ENCODE measurements at regions not wholly inside any gene's neighbourhood (a gene's known extent, or its start where the extent isn't known, plus 50 kb on each side); places are given as distances from the start of the nearest gene placed in this dataset.

- TF ChIP-seq POLR2AphosphoS5 (IDR thresholded peaks at IDR 0.05; ENCODE audit: low read depth, low read length) (no peak), TCF7L2 (IDR thresholded peaks at IDR 0.05; ENCODE audit: low read depth, low read length) (no peak)
Observed at GRCh38 chr3:80036176-80036575, 268.4 kb upstream of the ROBO1 start.

GRCh38 chr3:80035021-80035420 lies 267.2 kb upstream of the ROBO1 start:
- in situ Hi-C loops (cut with HindIII; ENCODE audit: low pct_unique_long_range_greater_than_20kb, low sequenced_read_pairs) (no loop called here), intact Hi-C loops (cut with micrococcal nuclease; ENCODE audit: unreplicated experiment) (no loop called here)
- ATAC-seq: no peak
- ChIA-PET POLR2A (no interaction called here), CTCF (no interaction called here)
- Histone ChIP-seq H3K27ac (ENCODE audit: low read length) (no peak overlapping the region), H3K27me3 (ENCODE audit: control insufficient read depth, insufficient read depth, low read length) (no peaks in the 10 kb centered on the region), H3K4me3 (ENCODE audit: low read depth in 2 of 2, low read length in 2 of 2) (no peak overlapping the region), H3K36me3 (ENCODE audit: control insufficient read depth, insufficient read depth, low read length) (no peaks in the 10 kb centered on the region), H3K9me3 (ENCODE audit: control insufficient read depth, insufficient read depth, low read depth, low read length) (no peaks in the 10 kb centered on the region), H3K4me1 (ENCODE audit: control insufficient read depth, insufficient read depth, low read length) (no peaks in the 10 kb centered on the region)
- BruUV-seq (replicated peaks): no TSS peak
- DNase-seq (ENCODE audit: low read depth, low spot score): no peak
- TF ChIP-seq, protein P1, sequence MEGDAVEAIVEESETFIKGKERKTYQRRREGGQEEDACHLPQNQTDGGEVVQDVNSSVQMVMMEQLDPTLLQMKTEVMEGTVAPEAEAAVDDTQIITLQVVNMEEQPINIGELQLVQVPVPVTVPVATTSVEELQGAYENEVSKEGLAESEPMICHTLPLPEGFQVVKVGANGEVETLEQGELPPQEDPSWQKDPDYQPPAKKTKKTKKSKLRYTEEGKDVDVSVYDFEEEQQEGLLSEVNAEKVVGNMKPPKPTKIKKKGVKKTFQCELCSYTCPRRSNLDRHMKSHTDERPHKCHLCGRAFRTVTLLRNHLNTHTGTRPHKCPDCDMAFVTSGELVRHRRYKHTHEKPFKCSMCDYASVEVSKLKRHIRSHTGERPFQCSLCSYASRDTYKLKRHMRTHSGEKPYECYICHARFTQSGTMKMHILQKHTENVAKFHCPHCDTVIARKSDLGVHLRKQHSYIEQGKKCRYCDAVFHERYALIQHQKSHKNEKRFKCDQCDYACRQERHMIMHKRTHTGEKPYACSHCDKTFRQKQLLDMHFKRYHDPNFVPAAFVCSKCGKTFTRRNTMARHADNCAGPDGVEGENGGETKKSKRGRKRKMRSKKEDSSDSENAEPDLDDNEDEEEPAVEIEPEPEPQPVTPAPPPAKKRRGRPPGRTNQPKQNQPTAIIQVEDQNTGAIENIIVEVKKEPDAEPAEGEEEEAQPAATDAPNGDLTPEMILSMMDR (IDR thresholded peaks at IDR 0.05): no peak
- TF ChIP-seq SIN3A (IDR thresholded peaks at IDR 0.05; ENCODE audit: borderline replicate concordance, insufficient read depth, low read depth, low read length) (no peak), TCF7L2 (IDR thresholded peaks at IDR 0.05; ENCODE audit: low read depth, low read length) (no peak), POLR2AphosphoS5 (IDR thresholded peaks at IDR 0.05; ENCODE audit: low read depth, low read length) (no peak)
- TF ChIP-seq, protein P2, sequence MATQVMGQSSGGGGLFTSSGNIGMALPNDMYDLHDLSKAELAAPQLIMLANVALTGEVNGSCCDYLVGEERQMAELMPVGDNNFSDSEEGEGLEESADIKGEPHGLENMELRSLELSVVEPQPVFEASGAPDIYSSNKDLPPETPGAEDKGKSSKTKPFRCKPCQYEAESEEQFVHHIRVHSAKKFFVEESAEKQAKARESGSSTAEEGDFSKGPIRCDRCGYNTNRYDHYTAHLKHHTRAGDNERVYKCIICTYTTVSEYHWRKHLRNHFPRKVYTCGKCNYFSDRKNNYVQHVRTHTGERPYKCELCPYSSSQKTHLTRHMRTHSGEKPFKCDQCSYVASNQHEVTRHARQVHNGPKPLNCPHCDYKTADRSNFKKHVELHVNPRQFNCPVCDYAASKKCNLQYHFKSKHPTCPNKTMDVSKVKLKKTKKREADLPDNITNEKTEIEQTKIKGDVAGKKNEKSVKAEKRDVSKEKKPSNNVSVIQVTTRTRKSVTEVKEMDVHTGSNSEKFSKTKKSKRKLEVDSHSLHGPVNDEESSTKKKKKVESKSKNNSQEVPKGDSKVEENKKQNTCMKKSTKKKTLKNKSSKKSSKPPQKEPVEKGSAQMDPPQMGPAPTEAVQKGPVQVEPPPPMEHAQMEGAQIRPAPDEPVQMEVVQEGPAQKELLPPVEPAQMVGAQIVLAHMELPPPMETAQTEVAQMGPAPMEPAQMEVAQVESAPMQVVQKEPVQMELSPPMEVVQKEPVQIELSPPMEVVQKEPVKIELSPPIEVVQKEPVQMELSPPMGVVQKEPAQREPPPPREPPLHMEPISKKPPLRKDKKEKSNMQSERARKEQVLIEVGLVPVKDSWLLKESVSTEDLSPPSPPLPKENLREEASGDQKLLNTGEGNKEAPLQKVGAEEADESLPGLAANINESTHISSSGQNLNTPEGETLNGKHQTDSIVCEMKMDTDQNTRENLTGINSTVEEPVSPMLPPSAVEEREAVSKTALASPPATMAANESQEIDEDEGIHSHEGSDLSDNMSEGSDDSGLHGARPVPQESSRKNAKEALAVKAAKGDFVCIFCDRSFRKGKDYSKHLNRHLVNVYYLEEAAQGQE (IDR thresholded peaks at IDR 0.05; ENCODE audit: insufficient read depth in 1 of 2, low read depth in 2 of 2, low read length in 1 of 2): no peak

More at GRCh38 chr3:80036176-80036575, 268.4 kb upstream of the ROBO1 start:
- intact Hi-C loops (cut with micrococcal nuclease; ENCODE audit: unreplicated experiment) (no loop called here), in situ Hi-C loops (cut with HindIII; ENCODE audit: low pct_unique_long_range_greater_than_20kb, low sequenced_read_pairs) (no loop called here)
- no peaks in the 10 kb centered on the region for H3K27me3 ChIP-seq (ENCODE audit: control insufficient read depth, insufficient read depth, low read length)
- ATAC-seq (no peak), DNase-seq (ENCODE audit: low read depth, low spot score) (no peak)
- H3K4me3 ChIP-seq (ENCODE audit: low read depth in 2 of 2, low read length in 2 of 2): no peak overlapping the region
- H3K36me3 ChIP-seq (ENCODE audit: control insufficient read depth, insufficient read depth, low read length): no peaks in the 10 kb centered on the region
- no peaks in the 10 kb centered on the region for H3K9me3 ChIP-seq (ENCODE audit: control insufficient read depth, insufficient read depth, low read depth, low read length)
- ChIA-PET CTCF (no interaction called here), POLR2A (no interaction called here)
- BruUV-seq (replicated peaks): no TSS peak
- H3K4me1 ChIP-seq (ENCODE audit: control insufficient read depth, insufficient read depth, low read length): no peaks in the 10 kb centered on the region
- no peak overlapping the region for H3K27ac ChIP-seq (ENCODE audit: low read length)

DNA sequence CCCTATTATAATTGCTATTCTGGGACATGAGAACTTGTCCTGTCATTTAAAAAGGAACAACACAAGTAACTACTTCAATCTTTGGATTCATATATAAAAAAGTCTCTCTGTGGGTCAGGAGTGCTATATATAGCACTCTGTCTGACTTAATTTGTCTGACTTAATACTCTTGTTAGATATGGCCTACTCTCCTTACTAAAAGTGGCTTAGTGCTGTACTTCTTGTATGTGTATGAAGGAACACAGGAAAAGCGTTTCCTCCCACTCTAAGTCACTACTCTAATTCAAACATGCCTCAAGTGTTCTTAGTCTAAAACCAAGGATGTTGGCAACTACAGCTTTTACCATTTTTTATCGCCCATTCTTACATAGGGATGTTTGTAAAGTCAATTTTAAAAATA lies 255.2 kb upstream of the ROBO1 start:
- no peak for TF ChIP-seq POLR2AphosphoS5 (IDR thresholded peaks at IDR 0.05; ENCODE audit: low read depth, low read length)
- TF ChIP-seq, protein P2 (IDR thresholded peaks at IDR 0.05; ENCODE audit: insufficient read depth in 1 of 2, low read depth in 2 of 2, low read length in 1 of 2): no peak
- no peak for TF ChIP-seq TCF7L2 (IDR thresholded peaks at IDR 0.05; ENCODE audit: low read depth, low read length)
- no peak for ATAC-seq
- intact Hi-C loops (cut with micrococcal nuclease; ENCODE audit: unreplicated experiment): no loop called here

More for the DNA sequence above, 255.2 kb upstream of the ROBO1 start:
- POLR2A ChIA-PET: no interaction called here
- CTCF ChIA-PET: no interaction called here
- no peaks in the 10 kb centered on the region for H3K36me3 ChIP-seq (ENCODE audit: control insufficient read depth, insufficient read depth, low read length)
- no peaks in the 10 kb centered on the region for H3K4me1 ChIP-seq (ENCODE audit: control insufficient read depth, insufficient read depth, low read length)
- no TSS peak for BruUV-seq (replicated peaks)
- no peak overlapping the region for H3K4me3 ChIP-seq (ENCODE audit: low read depth in 2 of 2, low read length in 2 of 2)
- H3K27me3 ChIP-seq (ENCODE audit: control insufficient read depth, insufficient read depth, low read length): no peaks in the 10 kb centered on the region
- DNase-seq (ENCODE audit: low read depth, low spot score): no peak
- H3K9me3 ChIP-seq (ENCODE audit: control insufficient read depth, insufficient read depth, low read depth, low read length): no peaks in the 10 kb centered on the region
- in situ Hi-C loops (cut with HindIII; ENCODE audit: low pct_unique_long_range_greater_than_20kb, low sequenced_read_pairs): no loop called here
- no peak overlapping the region for H3K27ac ChIP-seq (ENCODE audit: low read length)

All from Panc1 (cell line).